Adipocyte (in vitro differentiated cells): ENCODE measurements at regions not wholly inside any gene's neighbourhood (a gene's known extent, or its start where the extent isn't known, plus 50 kb on each side); places are given as distances from the start of the nearest gene placed in this dataset.

Source experiments
- DNase-seq: peaks from one replicate; pipeline ENCODE4 v3.0.0-alpha.2; 2015; ENCODE audit warnings: low read depth
- H3K27me3 ChIP-seq: replicated peaks from 2 replicates; pipeline ENCODE4 v1.7.0; 2013; ENCODE audit warnings: mild to moderate bottlenecking, low read length, moderate library complexity; ENCODE audit not compliant: control insufficient read depth, insufficient read depth
- H3K36me3 ChIP-seq: 2 replicates; pipeline ENCODE4 v1.7.0; 2013; ENCODE audit warnings: low read length, mild to moderate bottlenecking, moderate library complexity; ENCODE audit not compliant: control insufficient read depth, insufficient read depth, severe bottlenecking
- H3K4me1 ChIP-seq: 2 replicates; pipeline ENCODE4 v1.7.0; 2013; ENCODE audit warnings: mild to moderate bottlenecking, low read length, moderate library complexity; ENCODE audit not compliant: control insufficient read depth, insufficient read depth
- H3K4me3 ChIP-seq: 2 replicates; pipeline ENCODE4 v1.7.0; 2013; ENCODE audit warnings: mild to moderate bottlenecking, low read length, moderate library complexity
- H3K9ac ChIP-seq: 2 replicates; pipeline ENCODE4 v1.7.0; 2013; ENCODE audit warnings: mild to moderate bottlenecking, low read length, moderate library complexity
- H3K9me3 ChIP-seq: 2 replicates; pipeline ENCODE4 v1.7.0; 2013; ENCODE audit warnings: mild to moderate bottlenecking, low read length, moderate library complexity; ENCODE audit not compliant: control insufficient read depth

DNA sequence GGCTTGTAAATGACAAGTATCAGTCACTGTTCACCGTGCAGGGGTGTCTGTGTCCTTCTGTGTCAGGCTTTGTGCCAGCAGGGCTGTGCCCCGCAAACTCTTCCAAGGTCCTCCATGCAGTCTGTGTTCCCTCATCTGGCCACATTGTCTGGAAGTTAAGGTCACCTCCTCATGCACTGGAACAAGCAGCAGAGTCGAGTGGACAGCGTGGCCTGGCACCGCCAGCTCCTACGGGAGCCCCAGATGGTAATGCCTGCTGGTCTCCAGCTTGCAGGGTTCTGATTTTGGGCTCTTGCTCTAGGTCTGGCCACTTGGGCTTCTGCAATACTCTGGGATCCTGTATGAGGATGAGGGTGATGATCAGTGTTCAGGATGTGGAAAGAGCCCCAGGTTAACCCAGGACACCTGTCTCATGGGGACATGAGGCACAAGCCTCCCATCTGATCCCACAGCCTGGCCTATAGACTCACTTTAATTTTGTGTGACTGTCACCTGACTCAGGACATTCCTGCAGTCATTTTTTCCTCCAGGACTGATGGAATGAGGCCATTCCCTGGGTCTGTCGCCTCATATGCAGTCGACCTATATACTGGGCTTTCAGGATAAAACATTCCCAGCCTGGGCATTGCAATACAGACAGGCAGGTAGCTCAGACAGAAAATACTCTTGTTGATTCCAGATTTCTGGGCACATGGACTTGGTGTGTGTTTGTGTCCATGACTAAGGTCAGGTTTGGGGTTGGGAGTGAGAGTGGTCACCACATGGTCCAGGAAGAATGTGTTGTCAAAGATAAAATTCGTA lies 106.3 kb upstream of the TOP3B start:
- Histone ChIP-seq H3K9me3 (no peaks in the 10 kb centered on the region), H3K4me3 (no peak overlapping the region), H3K27me3 (peaks cover 18% of the 10 kb centered on the region), H3K4me1 (peaks cover 17% of the 10 kb centered on the region), H3K36me3 (no peaks in the 10 kb centered on the region), H3K9ac (no peak overlapping the region)
- DNase-seq = no peak

DNA sequence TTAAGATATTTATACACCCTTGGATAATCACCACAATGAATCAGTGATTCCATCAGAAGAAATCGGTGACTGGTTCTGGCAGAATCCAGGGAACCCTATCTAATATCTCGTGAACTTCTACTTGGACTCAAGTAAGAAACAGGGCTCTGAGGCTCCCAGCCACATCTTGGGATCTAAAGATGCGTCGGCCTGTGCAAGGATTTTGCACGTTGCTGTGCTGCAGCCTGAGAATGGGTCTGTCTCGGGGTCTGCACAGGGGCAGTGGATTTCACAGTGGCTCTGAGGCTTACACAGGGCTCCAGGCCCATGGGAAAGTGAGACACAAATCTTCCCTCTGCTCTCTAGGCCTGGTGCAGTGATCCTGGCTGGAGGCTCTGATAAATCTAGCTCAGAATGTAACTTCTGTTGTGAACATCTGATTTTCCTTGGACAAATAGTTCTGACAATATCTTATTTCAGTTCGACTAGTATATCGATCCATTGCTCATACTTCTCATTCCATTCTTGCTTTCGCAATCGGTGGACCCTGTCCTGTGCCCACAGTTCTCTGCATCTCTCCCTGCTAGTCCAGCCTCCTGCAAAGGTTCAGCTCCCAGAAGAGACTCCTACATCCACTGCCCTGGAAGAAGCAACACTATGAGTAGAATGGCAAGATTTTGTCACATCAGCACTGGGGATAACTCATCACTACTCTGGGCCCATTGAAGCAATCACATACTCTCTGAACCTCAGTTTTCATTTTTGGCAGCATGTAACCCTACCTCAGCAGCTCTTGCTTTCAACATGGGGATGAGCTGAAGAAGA lies 105.5 kb upstream of the TOP3B start:
- Histone ChIP-seq H3K4me3 (no peak overlapping the region), H3K36me3 (no peaks in the 10 kb centered on the region), H3K27me3 (peaks cover 12% of the 10 kb centered on the region), H3K9ac (no peak overlapping the region), H3K9me3 (no peaks in the 10 kb centered on the region), H3K4me1 (peaks cover 17% of the 10 kb centered on the region)
- no peak for DNase-seq

DNA sequence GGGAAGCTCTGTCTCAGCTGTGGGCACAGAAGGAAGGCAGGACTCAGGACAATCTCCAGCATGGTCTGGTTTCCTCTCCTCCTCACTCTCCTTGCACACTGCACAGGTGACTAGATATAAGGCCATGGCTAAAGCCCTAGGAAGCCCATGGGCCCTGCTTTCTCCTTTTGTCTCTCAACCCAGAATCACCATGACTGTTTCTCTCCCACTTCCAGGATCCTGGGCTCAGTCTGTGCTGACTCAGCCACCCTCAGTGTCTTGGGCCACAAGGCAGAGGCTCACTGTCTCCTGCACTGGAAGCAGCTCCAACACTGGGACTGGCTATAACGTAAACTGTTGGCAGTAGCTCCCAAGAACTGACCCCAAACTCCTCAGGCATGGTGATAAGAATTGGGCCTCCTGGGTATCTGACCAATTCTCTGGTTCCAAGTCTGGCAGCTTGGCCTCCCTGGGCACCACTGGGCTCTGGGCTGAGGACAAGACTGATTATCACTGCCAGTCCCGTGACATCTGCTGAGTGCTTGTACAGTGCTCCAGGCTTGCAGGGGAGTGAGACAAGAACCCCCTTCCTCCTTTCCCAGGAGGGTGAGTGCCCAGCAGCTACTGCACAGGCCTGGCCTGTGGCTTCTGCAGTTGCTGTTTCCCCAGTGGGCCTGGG lies 104.0 kb upstream of the TOP3B start:
- no peaks in the 10 kb centered on the region for H3K9me3 ChIP-seq
- DNase-seq = no peak

DNA sequence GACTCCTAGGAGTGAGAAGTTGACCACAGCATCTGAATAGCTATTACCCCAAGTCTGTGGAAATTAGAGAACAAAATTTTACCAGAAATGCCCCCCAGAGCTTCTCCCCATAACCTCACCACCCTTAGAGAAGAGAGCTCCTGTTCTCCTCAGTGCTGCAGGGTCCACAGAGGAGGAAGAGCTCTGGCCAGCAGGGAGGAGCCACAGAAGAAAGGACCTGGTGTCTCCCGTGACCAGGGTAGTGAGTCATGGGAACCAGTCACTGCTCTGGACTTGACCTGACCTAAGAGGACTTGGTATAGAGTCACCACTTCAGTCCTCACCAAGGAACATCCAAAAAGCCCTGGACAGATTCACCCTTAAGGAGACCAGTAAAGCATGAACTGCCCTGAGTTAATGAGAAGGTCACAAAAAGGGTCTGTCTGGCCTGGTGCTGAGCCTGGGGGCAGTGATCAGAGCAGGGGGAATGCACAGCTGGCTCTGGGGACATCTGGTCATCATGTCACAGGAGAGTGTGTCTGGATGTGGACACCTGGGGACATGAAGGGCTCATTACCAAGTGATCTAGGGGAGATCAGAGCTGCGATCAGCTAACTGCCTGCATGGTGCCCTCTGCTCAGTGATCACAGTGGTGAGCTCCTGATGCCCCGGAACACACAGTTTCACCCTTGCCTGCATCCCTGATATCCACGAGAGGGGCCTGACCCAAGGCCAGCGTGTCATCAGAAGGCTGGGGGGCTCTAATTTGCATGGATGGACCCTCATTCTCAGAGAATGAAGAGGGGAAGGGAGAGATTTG lies 103.3 kb upstream of the TOP3B start:
- H3K9me3 ChIP-seq = no peaks in the 10 kb centered on the region
- H3K4me1 ChIP-seq = peaks cover 17% of the 10 kb centered on the region
- no peak for DNase-seq
- no peaks in the 10 kb centered on the region for H3K36me3 ChIP-seq
- no peak overlapping the region for H3K4me3 ChIP-seq
- H3K27me3 ChIP-seq = no peaks in the 10 kb centered on the region
- no peak overlapping the region for H3K9ac ChIP-seq

More for the DNA sequence above, 104.0 kb upstream of the TOP3B start:
- H3K4me3 ChIP-seq = no peak overlapping the region
- H3K4me1 ChIP-seq = peaks cover 17% of the 10 kb centered on the region
- H3K36me3 ChIP-seq = no peaks in the 10 kb centered on the region
- H3K9ac ChIP-seq = no peak overlapping the region
- peaks cover 4% of the 10 kb centered on the region for H3K27me3 ChIP-seq

DNA sequence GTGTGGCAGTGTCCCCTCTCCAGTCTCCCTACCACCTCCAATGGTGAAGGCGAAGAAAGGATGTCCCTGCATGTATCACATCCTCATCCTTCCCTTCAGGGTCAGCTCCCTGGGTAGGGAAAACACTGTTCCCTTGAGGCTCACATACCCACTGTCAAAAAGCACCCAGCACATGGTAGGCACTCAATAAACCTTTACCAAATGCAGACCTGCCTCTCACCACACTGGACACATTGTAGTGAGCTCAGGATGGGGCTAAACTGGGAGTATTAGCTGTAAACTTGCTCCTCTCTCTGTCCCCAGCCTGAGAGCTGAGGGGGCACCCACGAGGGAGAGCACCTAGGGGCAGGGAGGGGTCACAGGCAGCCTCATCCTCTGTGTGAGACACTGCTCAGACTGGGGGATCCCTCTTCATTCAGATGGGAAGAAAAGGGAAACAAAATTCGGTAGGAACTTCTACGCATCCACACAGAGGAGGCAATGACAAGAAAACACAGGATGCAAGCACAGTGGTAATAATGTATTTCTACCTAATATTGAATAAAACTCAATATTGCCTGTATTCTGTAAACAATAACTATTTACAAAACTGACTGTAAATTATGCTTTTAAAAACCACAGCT lies 101.6 kb upstream of the TOP3B start:
- Histone ChIP-seq H3K4me1 (peaks cover 17% of the 10 kb centered on the region), H3K9ac (no peak overlapping the region), H3K27me3 (no peaks in the 10 kb centered on the region), H3K4me3 (no peak overlapping the region), H3K36me3 (no peaks in the 10 kb centered on the region), H3K9me3 (no peaks in the 10 kb centered on the region)
- DNase-seq = no peak

DNA sequence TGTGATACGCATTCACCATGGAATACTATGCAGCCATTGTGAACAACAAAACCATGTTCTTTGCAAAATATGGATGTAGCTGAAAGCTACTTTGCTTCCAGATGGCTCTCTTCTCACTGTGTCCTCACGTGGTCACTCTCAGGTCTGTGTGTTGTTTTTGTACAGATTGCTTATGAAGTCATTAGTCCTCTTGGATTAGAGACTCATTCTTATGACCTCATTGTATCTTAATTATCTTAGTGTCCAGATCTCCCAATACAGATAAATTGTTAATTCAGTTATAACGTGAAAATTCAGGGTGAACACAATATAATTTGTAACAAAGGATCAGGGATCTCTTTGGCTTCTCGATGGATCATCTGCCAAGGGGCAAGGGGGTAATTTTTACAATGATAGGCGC lies 100.4 kb upstream of the TOP3B start:
- Histone ChIP-seq H3K36me3 (no peaks in the 10 kb centered on the region), H3K9me3 (no peaks in the 10 kb centered on the region), H3K4me3 (no peak overlapping the region), H3K9ac (no peak overlapping the region), H3K27me3 (no peaks in the 10 kb centered on the region), H3K4me1 (peaks cover 17% of the 10 kb centered on the region)
- DNase-seq = no peak

DNA sequence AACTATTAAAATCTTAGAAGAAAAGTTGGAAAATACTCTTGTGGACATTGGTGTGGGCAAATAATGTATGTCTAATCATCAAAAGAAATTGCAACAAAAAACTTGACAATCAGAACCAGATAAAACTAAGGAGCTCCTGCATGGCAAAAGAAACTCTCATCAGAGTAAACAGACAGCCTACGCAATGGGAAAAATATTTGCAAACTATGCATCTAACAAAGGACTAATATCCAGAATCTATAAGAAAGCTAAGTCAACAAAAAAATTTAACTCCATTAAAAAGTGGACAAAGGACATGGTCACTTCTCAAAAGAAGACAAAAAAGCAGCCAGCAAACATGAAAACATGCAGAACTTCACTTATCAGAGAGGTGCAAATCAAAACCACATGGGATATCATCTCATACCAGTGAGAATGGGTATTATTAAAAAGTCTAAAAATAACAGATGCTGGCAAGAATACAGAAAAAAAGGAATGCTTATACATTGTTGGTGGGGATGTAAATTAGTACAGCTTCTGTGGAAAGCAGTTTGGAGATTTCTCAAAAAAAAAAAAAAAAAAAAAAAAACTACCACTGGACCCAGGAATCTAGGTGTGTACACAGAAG lies 99.7 kb upstream of the TOP3B start:
- Histone ChIP-seq H3K9ac (no peak overlapping the region), H3K36me3 (no peaks in the 10 kb centered on the region), H3K4me1 (peaks cover 17% of the 10 kb centered on the region), H3K9me3 (no peaks in the 10 kb centered on the region), H3K4me3 (no peak overlapping the region), H3K27me3 (no peaks in the 10 kb centered on the region)
- DNase-seq = no peak

DNA sequence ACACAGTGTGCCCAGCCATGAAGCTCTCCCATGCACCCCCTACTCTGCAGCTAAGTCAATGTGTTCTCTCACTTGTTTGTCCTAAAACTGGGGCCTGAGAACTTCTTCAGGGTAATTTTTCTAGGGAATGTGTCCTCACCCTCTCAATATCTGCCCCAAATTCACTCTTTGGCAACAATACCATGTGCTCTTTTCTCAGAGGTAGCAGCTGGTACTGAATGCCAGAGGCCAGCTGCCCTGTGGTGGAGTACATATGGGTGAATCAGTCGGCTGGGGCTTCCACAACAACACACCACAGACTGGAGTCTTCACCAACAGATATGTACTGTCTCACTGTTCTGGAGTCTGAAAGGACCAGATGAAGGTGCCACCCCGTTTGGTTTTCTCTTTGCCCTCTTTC lies 97.7 kb upstream of the TOP3B start:
- Histone ChIP-seq H3K36me3 (no peaks in the 10 kb centered on the region), H3K4me3 (no peak overlapping the region), H3K27me3 (no peaks in the 10 kb centered on the region), H3K9me3 (no peaks in the 10 kb centered on the region), H3K9ac (no peak overlapping the region), H3K4me1 (peaks cover 10% of the 10 kb centered on the region)
- DNase-seq = no peak

DNA sequence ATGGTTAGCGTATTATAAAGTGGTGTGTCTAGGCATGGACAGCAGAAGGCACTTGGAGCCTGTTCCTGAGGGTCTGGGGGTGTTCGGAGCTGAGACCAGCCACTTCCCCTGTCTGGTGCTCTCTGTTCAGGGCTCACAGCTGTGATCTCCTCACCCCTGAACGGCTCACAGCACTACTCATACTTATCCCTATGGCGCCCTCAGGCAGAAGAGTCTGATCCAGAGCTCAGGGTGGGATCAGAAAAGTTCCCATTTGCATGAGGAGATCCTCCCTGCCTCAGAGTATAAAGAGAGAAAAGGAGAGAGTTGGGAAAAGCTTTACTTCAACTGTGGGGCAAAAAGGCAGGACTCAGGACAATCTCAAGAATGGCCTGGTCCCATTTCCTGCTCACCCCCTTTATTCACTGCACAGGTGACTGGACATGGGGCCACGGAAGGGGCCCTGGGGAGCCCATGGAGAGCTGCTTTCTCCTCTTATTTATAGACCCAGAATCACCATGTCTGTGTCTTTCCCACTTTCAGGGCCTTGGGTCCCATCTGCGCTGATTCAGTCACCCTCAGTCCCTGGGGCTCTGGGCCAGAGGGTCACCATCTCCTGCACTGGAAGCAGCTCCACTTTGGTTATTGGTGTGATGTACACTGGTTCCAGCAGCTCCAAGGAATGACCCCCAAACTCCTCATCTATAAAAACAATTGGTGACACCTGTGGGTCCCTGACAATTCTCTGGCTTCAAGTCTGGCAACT lies 97.0 kb upstream of the TOP3B start:
- DNase-seq = no peak
- no peak overlapping the region for H3K4me3 ChIP-seq
- H3K27me3 ChIP-seq = no peaks in the 10 kb centered on the region
- no peak overlapping the region for H3K9ac ChIP-seq
- H3K4me1 ChIP-seq = peaks cover 16% of the 10 kb centered on the region
- H3K9me3 ChIP-seq = no peaks in the 10 kb centered on the region
- no peaks in the 10 kb centered on the region for H3K36me3 ChIP-seq

DNA sequence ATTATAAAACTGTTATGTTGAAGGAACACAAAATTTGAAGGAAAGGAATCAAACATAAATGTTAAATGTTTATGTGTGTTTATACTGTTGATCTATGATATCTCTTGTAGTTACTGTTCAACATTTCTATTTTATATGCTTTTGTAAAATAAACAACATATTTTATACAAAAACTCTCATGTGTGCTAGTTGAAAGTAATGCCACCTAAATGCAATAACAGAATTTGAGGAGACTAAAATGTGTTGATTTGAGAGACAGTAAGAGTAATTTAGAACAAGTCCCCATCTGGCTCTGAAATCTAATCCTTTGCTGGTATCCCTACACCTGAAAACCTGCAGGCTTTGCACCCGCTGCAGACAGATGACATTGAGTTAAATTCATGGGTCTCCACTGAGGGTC lies 95.7 kb upstream of the TOP3B start:
- Histone ChIP-seq H3K9me3 (no peaks in the 10 kb centered on the region), H3K4me3 (no peak overlapping the region), H3K4me1 (peaks cover 23% of the 10 kb centered on the region), H3K36me3 (no peaks in the 10 kb centered on the region), H3K9ac (no peak overlapping the region), H3K27me3 (no peaks in the 10 kb centered on the region)
- DNase-seq = no peak
